GM10266 (cell line): ENCODE measurements at regions not wholly inside any gene's neighbourhood (a gene's known extent, or its start where the extent isn't known, plus 50 kb on each side); places are given as distances from the start of the nearest gene placed in this dataset.

ENCODE experiments used
- DNase-seq: peaks from one replicate; pipeline ENCODE4 v3.0.0; 2012; ENCODE audit errors: extremely low spot score
- TF ChIP-seq, protein P1 (sequence below): IDR thresholded peaks from 2 replicates; pipeline ENCODE4 v1.5.1; 2012; ENCODE audit warnings: mild to moderate bottlenecking, low read depth; ENCODE audit not compliant: control insufficient read depth, insufficient read depth; ENCODE audit errors: missing control alignments

DNA sequence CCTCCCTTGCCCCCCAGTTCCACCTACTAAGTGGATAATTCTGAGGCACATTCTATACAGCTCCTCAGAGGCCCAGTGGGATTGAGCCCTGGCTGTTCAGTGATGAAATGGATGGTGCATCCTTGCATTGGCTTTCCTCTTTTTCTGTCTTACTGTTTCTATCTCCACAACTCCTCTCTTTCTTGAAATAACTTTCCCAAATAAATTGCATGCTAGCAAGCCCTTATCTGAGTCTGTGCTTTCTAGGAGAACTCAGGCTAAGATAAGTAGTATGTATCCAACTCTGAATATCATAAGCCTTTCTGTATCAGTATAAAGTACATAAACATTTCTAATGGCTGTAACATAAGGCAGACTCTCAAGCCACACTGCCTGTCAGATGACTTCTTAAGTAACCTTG is 603.8 kb upstream of the USP24 start:
- TF ChIP-seq, protein P1, sequence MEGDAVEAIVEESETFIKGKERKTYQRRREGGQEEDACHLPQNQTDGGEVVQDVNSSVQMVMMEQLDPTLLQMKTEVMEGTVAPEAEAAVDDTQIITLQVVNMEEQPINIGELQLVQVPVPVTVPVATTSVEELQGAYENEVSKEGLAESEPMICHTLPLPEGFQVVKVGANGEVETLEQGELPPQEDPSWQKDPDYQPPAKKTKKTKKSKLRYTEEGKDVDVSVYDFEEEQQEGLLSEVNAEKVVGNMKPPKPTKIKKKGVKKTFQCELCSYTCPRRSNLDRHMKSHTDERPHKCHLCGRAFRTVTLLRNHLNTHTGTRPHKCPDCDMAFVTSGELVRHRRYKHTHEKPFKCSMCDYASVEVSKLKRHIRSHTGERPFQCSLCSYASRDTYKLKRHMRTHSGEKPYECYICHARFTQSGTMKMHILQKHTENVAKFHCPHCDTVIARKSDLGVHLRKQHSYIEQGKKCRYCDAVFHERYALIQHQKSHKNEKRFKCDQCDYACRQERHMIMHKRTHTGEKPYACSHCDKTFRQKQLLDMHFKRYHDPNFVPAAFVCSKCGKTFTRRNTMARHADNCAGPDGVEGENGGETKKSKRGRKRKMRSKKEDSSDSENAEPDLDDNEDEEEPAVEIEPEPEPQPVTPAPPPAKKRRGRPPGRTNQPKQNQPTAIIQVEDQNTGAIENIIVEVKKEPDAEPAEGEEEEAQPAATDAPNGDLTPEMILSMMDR, result no peak
- no peak for DNase-seq

DNA sequence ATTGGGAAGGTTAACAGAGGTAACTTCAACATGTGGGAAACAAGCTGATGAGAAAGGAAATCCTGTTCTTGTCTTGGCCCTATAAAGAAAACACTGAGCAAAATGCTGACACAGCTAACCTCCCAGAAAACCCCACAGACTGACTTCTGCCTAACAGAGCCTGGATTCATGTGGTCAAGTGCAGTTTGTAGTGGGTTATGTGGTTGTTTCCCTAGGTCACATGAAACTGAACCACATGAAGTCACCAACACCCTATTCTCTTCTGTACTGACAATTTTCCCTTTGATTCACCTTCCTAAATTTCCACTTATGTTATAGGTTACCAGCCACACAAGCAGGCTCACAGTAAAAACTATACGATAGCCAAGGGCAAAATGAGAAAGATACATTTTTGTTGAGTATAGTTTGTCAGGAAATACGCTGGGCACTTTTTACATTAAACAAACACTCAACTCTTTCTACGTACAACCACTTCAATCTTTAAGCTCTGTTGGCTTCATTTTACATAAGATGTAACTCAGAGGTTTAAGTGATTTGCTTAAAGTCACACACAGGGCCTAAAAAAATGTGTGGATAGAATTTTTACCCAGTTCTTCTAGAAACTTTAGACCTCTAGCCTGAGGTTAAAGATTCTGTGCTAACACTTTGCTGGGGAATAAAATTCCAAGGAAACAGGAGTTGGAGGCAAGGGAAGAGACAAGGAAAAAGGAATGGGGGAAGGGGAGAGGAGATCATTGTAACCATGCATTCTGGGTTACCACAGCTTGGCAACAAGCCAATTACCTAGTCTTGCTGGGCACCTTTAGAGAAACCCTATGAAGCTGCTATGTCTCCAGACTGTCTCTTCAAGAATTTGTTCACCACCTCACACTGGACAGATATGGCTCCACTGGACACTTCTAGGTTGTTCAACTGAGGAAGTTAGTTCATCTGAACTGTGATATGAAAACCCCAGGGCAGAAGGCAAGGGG is 601.6 kb upstream of the USP24 start:
- DNase-seq, result no peak
- TF ChIP-seq, protein P1, result no peak

DNA sequence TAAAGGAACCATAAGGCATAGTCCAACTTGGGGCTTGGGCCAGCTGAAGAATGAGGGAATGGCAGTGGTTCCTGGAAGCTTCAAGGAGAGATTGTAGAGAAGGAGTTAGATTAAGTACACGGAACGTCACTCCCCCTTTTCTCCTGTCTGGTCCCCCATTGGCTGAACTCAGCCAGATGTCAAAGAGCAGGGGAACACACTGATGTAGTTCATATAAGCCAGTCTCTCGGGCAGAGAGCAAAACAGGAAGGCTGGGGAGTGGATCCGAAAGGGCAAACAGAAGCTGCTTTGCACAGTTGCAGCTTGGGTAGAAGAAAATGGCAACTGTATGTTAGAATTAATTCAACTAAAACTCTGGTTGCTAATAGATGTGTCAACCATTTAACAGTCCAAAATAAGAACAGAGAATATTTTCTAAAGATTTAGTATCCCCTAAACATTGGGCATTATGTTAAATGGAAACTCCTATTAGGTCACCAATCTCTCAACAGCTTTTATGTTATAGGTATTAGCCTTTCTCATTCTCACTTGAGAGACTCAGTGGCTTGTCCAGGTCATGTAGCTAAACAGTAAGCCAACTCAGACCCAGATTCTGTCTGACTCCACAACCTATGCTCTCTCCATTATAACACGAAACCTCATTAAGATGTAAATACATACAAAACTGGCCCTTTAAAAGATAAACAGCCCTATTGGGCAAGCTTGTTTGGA is 600.7 kb upstream of the USP24 start:
- TF ChIP-seq, protein P1, result no peak

DNA sequence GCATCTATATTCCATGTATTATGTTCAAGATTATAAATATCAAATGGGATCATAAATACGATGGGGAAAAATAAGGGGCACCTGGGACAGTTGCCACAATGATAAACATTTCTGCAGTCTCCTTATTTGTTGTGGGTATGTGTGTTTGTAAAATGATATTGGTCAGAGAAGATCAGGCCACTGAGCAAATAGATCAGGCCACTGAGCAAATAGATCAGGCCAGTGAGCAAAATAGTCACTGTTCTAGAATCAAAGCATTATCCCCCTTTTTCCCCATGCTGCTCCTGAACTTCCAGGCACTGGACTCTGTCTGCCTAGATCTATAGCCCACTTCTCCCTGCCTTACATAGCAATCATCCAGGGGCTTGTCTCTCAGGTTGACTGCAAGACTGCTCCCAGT is 599.8 kb upstream of the USP24 start:
- TF ChIP-seq, protein P1, result no peak
- DNase-seq, result no peak

More for the DNA sequence above, 600.7 kb upstream of the USP24 start:
- no peak for DNase-seq

DNA sequence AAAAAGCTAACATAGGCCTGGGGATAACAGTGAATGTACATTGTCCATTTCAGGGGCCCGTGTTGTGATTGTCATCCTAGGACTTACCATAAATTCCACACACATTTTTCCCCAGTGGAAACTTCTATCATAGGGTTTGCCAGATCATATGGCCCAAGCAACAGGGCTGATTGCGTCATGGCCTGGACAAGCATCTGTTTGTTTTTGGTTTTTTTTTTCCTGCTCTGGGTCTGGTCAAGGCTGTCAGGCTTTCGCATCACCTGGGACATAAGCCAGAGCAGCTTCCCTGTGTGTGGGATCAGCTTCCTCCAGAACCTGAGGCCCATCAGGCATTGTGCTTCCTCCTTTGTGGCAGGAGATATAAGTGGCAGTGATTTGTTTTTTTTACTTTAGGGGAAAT is 598.5 kb upstream of the USP24 start:
- no peak for DNase-seq
- TF ChIP-seq, protein P1, result no peak

DNA sequence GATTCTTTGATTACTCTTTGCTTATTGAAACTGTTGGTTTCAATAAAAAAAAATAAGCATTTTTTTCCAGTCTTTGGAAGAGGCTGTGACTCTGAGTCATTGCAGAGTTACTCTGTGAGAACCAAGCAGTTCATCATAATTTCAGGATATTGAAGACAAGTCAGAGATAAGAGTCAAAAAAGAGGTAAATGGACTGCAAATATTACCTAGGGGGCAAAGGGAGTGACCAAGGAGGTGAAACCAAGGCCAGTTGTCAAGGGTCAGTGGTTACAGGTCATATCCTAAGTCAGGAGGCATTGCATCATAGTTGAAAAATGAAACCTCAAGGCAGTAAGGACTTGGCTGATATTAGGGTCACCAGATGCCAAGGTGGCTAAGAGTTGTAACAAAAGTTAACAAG is 597.1 kb upstream of the USP24 start:
- TF ChIP-seq, protein P1, result no peak
- no peak for DNase-seq
